CD4-positive, alpha-beta T cell treated with Interleukin-15 for 1 hour (primary cell): ENCODE measurements at regions not wholly inside any gene's neighbourhood (a gene's known extent, or its start where the extent isn't known, plus 50 kb on each side); places are given as distances from the start of the nearest gene placed in this dataset.
"Not testable (repeated sequence)": the region's sequence is repeated elsewhere in the genome, so short reads cannot be mapped to it uniquely, and the experiment has no call there.

Source experiments
- DNase-seq: peaks from one replicate; pipeline ENCODE4 v3.0.0-alpha.2; 2020

DNA sequence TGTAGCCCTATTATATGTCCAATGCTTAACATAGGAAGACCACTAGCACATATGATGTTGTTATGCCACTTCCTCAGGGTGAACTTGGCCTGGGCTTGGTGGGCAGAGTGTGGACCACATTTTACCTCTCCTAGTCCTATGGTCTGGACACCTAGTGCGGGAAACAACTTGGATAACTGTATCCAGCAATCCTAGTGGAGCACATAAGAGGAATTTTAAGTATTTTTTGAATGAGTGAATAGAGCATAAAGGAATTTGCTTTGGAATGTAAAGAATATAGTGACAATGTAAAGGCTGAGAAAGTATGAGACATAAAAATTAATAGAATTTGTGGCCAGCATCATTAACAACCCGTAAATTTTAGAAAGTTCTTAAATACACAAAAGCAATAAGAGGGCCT, 528.9 kb downstream of the IGSF11 start:
- no peak for DNase-seq

DNA sequence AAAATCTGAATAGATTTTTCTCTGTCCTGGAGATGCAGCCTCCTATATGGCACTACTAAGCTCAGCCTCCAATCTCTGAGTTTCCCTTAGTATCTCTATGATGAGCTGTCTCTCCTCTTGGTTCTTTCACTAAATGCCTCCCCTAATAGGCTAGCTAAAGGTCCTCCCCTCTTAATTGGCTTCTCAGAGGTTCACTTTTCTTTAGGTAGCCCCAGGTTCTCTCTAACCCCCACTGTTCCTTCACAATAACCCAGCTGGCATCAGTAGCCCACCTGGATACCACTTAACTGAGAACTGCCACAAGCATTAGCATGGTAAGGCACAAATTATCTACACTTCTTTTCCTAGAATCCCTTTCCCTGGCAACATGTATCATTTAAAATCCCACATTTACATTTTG, 523.2 kb downstream of the IGSF11 start:
- DNase-seq = no peak

DNA sequence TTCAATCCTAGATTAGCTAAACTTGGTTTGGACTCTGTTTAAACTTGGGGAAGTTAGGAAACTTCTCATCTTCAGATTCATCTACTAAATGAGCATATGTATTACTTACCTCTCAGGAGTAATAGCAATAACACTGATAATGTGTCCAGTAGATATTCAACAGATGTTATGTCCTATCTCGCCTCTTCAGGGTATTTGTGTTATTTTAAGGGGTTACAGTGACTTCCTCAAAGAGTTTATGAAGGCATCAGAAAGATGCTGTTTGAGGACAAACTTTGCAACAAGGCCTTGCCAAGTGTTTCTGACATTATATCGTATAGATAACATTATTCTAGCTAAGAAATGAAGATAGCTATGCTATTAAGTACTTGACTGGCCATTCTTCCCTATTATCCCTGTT, 522.3 kb downstream of the IGSF11 start:
- no peak for DNase-seq

DNA sequence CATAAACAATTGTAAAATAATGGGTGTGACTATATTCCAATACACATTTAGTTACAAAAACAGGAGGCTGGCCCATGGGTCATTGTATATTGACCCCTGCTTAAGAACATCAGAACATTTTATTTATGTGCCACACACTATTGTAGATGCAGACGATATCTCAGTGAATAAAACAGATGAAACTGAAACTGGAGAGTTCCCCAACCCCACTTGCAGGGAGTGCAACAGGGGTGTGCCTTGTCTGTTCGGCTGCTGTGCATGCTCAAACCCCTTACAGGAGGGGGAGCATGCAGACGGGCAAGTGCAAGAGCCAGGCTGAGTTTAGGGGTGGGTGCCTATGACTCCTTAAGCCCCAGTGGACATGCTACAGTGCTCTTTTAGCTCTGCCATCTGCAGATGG, 509.6 kb downstream of the IGSF11 start:
- no peak for DNase-seq

DNA sequence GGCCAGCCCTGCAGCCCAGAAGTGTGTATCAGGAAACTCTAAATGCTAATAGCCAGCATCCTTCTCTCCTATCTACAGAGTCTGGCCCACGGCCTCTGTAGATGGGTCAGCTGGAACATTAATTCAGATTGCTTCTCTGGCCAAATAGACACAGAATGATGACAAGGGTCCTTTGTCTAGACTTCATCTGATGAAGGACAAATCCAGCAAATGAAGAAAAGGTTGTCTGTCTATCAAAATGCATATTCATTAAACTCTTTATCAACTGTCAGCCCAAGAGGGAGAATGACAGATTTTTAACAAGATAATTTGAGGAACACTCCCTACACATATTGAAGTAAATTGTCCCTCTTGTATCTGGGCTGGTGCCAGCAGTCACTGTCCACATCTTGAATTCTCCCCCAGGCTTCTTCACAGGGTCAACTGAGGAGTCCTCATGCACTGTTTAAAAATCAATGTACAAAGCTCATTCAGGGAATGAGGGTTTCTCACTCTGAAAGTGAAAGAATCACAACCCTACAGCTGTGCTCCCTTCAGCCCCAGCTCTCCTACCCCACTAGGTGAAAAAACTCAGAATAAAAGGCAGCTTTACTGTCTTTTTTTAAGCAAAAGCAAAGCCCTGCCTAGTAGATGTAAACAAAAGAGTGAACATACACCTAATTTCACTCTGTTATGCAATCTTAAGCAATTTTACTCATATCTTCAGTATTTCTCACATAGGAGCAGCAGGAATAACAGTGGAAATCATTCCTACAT, 507.7 kb downstream of the IGSF11 start:
- DNase-seq = no peak

DNA sequence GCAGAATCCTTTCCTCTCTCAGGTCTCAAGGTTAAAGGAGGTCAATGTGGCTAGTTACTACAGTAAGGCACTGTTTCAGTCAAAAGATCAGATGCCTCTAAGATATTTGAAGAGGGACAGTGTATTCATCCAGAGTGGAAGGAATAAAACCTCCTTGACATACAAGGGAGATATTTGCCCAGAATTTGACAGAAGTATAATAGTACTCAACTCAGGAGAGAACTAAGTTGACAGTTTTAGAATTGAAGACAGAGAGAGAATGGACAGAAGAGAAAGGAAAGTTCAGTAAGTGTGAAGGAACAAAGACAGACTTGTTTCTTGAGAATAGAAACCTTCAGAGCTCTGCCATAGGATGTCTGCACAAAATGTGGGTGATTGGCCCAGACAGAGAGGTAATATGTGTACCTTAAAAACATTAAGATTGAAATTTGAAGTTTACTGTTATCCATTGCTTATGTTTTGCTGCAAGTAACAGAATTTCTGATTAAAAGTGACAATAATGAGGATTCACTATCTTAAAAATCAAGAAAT, 507.1 kb downstream of the IGSF11 start:
- no peak for DNase-seq

DNA sequence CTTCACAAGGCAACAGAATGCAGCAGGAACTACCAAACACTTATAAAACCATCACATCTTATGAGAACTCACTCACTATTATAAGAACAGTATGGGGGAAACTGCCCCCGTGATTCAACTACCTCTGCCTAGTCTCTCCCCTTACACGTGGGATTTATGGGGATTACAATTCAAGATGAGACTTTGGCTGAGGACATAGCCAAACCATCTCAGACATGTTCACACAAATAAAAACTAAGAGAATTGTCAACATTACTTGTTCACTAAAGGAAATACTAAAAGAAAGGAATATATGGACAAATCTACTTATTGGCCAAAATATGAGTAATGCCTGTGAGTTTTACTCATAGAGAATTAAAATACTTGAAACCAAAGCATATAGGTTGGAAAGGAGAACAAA, 505.1 kb downstream of the IGSF11 start:
- DNase-seq = no peak

DNA sequence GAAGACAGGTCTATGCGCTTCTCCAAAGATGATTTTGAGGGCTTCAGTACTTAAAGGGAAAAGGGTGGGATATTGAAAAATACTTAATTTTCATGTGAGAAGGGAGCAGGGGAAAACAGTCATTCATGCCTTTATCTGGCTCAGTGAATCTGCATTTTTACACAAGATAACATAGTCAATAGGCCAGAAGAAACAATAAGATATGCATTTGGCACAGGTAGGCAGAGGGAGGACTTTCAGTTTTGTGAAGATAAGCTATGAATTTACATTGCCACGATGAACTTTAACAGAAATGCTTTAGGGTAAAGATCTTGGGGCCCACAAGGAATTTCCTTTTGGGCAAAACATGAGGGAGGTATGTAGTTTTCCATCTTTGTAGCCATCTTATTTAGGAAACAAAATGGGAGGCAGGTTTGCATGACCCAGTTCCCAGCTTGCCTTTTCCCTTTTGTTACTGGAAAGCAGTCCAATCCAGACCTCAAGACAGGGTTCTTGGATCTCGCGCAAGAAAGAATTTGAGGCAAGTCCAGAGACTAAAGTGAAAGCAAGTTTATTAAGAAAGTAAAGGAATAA, 504.2 kb downstream of the IGSF11 start:
- DNase-seq = no peak

DNA sequence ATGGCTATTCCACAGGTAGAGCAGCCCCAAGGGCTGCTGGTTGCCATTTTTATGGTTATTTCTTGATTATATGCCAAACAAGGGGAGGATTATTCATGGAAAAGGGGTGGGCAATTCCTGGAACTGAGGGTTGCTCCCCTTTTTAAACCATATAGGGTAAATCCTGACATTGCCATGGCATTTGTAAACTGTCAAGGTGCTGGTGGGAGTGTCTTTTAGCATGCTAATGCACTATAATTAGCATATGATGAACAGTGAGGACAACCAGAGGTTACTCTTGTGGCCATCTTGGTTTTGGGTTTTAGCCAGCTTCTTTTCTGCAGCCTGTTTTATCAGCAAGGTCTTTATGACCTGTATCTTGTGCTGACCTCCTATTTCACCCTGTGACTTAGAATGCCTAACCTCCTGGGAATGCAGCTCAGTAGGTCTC, 503.7 kb downstream of the IGSF11 start:
- not testable (repeated sequence) for DNase-seq

DNA sequence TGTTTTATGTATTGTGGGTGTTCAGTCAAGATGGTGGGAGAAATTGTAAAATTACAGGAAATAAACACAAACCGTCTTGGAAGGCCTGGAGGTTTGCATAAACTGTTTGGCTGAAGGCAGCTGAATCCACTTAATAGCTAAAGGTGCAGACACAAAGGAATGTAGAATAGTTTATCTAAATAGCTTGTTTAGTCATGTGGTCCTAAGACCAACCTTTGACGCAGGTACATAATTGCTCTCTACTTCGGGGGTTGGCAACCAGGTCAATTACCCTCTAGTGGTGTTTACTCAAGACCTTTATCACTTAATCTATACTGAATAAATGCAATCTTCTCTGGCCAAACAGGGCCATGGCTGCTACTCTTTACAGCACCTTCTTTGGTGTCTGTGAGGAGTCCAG, 502.8 kb downstream of the IGSF11 start:
- no peak for DNase-seq

DNA sequence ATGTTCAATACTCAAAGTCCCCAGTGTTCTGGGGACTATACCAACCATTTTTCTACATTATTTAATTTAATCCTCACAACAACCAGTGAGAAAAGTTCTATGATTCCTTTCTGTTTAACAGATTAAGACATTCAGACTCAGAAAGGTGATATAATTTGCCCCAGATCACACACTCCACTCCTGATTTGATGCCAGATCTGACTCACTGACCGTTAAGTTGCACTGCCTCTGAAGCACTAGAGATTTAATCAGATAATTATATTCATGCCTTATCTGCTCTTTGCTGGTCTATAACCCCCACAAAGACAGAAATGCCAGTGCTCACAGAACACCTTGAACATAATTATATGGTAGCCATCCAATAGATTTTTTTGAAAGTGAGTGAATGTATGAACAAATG, 501.0 kb downstream of the IGSF11 start:
- no peak for DNase-seq

DNA sequence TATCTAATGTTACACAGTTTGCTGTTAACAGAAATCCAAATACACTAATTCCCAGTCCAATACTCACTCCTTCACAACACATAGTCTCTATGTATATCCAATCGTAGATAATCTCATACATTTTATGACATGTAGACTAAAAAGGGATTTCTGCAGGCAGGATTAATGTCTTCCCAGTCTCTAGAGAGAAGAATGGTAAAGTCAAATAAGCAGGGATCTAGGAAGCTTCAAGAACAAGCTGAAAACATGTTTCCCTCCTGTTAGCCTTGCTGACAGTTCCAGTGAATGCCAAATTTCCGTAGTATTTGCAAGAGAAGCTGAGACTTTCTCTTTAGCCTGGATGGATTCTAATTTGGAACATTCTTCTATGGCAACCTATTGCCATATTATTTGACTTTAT, 500.1 kb downstream of the IGSF11 start:
- no peak for DNase-seq

DNA sequence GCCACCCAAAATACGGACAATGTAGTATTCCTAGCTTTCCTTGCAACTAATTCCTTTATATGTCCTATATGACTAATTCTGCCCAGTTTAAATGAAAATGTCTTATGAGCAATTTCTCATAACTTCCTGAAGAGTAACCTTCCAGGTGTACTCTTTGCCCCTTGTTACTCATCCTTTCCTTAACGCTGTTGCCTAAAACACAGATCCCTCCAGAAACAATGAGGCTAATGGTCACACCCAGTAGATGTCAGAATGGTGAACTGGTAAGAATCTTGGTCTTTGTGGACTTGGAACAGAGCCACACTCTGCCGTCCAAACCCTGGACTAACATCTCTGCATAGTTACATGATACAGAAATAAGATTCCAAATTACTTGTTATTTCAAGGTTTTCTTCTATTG, 497.9 kb downstream of the IGSF11 start:
- no peak for DNase-seq

DNA sequence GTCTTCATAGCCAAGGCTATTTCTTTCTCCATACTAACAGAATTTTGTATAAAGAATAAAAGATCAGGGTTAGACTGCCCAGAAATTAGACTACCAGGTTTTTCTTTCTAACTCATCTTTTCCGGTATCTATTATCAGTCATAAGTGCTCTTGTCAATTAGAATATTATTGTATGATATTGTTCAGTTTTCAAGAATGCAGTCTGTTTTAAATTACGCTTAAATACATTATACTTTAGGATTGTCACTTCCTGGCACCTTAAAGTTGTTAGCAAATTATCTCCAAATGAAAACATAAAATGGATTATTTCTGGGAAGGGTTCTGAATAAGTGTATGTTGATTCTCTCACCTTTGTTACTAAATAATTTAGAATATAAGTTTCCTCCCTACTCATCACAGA, 497.2 kb downstream of the IGSF11 start:
- DNase-seq = no peak

DNA sequence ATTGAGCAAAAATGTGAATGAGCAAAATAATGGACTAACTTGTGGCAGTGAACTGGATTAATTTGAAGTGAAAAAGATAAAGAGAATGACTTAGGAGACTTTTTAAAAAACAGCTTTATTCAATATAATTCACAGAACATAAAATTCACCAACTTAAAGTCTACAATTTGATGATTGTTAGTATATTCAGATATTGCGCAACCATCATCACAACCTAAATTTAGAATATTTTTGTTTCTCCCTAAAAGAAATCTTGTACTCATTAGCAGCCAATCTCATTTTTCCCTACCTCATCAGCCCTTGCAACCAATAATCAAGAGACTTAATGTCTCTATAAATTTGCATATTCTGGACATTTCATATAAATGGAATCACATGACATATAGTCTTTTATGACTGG, 496.5 kb downstream of the IGSF11 start:
- DNase-seq = no peak

DNA sequence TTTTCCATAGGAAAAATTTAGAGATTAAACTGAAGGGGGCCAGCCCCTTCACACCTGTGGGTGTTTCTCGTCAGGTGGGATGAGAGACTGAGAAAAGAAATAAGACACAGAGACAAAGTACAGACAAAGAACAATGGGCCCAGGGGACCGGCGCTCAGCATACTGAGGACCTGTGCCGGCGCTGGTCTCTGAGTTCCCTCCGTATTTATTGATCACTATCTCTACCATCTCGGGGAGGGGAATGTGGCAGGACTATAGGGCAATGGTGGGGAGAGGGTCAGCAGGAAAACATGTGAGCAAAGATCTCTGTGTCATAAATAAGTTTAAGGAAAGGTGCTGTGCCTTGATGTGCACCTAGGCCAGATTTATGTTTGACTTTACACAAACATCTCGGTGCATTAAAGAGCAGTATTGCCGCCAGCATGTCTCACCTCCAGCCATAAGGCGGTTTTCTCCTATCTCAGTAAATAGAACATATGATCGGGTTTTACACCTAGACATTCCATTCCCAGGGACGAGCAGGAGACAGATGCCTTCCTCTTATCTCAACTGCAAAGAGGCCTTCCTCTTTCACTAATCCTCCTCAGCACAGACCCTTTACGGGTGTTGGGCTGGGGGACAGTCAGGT, 494.7 kb downstream of the IGSF11 start:
- DNase-seq = not testable (repeated sequence)

DNA sequence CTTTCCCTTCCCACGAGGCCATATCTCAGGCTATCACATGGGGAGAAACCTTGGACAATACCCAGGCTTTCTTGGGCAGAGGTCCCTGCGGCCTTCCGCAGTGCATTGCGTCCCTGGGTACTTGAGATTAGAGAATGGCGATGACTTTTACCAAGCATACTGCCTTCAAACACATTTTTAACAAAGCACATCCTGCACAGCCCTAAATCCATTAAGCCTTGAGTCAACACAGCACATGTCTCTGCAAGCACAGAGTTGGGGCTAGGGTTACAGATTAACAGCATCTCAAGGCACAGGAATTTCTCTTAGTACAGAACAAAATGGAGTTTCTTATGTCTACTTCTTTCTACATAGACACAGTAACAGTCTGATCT, 494.2 kb downstream of the IGSF11 start:
- DNase-seq = not testable (repeated sequence)

DNA sequence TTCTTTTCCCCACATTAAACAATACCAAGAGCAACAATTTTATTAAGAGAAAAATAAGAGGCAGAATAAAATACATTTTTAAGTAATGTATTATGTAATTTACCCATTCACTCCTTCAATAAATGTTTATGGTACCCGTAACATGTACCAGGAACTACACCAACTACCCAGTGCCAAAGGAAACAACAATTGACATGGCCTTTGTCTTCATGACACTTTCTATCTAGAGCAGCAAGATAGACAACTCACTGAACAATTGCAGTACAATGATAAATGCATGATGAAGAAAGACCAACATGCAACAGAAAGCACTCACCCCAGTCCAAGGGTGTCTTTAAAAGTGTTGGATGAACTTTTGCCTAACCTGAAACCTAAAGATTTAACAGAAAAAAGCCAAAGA, 493.8 kb downstream of the IGSF11 start:
- DNase-seq = no peak

DNA sequence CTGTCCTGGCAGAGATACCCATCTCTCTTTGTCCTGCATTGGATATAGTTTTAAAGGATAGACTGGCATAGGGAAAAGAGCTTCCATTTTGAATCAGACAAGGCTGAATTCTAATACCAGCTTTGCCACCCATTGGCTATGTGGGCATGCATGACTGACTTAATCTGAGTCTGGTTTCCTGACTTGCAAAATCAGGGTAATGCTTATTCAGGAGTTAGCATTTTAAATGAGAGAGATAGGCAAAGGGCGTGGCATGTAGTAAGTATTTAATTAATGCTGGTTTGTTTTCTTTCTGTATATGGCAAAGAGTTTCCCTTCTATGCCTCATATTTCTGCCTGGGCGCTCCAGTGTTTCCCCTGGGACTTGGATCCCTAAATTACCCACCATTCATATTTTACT, 492.9 kb downstream of the IGSF11 start:
- DNase-seq = no peak

DNA sequence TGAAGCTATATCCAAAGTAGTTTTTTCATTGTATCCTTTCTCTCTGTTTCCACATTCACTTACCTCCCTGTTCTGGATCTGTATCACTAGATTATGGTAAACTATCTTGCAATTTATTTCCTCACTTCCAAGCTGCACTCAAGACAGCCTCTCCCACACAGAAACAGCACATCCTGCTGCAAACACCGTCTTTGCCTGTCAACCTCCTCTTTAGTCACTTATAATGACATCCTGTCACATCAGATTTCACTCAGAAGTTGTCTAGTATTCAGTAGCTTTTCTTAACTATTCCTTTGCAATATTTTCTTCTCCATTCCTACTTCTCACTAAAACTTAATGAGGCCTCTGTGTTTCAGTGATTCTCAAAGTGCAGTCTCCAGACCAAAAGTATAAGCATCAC, 490.8 kb downstream of the IGSF11 start:
- DNase-seq = no peak

DNA sequence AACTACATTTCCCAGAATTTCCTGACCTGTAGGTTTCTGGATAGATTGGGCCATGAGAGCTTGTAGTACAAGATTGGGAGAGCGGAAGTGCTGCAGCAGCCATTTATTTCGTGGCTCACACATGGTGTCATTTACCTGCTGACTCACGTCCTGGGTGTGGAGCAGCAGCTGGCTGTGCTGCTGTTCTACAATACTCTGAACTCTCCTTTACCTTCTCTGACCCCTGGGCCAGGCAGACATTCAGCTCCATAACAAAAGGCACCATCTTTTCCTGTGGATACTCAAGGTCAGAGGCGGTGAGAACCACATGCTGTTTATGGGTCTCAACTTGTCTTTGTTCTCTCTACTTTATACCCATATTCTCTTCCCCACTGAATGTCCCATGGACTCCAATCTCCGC, 490.2 kb downstream of the IGSF11 start:
- no peak for DNase-seq

DNA sequence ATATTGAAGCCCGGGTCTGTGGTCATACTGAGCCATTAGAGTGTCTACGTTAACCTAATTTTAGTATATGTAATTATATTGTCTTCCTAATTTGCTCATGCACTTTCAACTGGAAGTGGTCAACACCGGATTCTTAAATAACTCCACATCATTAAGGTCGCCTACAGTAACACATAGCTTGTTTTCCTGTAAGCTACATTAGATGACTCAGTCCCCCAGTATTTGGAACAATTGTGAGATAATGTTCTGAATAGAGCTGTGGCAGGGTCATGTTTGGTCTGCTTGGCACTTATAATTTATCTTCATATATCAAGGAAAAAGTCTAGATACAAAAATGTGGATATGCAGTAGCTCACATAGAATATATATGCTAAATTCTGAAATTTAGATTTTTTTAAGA, 486.2 kb downstream of the IGSF11 start:
- DNase-seq = no peak

DNA sequence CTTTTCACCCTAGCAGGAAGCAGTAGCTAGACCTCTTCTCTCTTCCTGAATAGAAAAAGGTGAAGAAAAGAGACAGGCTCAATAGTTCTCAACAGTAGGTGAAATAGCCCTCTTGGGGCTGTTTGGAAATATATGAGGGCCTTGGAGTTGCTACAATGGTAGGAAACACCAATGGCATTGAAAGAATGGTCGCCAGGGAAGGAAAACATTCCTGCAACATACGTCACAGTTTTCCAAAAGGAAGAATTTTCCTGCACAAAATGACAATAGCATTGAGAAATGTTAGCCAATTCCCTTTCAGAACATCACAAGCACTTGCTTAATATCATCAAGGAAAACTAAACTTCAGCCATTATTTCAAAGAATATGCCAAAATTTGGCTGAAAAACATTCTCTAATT, 484.5 kb downstream of the IGSF11 start:
- DNase-seq = no peak

DNA sequence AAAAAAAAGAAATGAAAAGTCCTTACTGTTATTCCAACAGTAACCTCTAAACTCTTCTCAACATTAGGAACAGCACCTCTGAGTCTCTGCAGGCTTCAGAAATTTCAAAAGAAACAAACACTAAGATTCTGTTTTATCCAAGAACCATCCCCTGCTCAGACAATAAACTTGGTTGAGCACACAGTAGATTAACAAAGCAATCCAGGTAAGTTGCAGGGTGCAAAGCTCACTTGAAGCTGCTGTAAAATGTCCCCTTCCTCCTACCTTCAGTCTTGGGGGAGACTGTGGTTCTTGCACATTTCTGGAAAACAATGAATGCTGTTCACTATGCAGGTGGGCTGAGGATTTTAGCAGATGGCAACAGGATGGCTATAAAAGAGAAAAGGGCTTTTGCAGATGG, 484.1 kb downstream of the IGSF11 start:
- DNase-seq = no peak
